OCI-LY1 (cell line): ENCODE measurements at regions not wholly inside any gene's neighbourhood (a gene's known extent, or its start where the extent isn't known, plus 50 kb on each side); places are given as distances from the start of the nearest gene placed in this dataset.
A peak's percentile ranks its signal among the peaks of the same experiment; 100 is the strongest.

Experiments
- H2AFZ ChIP-seq: fragments of 200-600 bp; sonication (generic), shearing (Covaris generic); 2 replicates; pipeline ENCODE4 v1.6.0; 2014; ENCODE audit warnings: antibody characterized with exemption, mild to moderate bottlenecking, low read length
- H3F3A ChIP-seq: fragments of 200-600 bp; sonication (generic), shearing (Covaris generic); 2 replicates; pipeline ENCODE4 v1.6.0; 2014; ENCODE audit warnings: mild to moderate bottlenecking, antibody characterized with exemption, low read length, moderate library complexity; ENCODE audit not compliant: insufficient read depth
- H3K27ac ChIP-seq: fragments of 200-600 bp; sonication (generic); 2 replicates; pipeline ENCODE4 v1.5.1; 2014; ENCODE audit warnings: low read length, mixed run types, mild to moderate bottlenecking, low read depth; ENCODE audit not compliant: poor library complexity, severe bottlenecking
- H3K27me3 ChIP-seq: fragments of 200-600 bp; sonication (generic); 2 replicates; pipeline ENCODE4 v1.6.0; 2014; ENCODE audit warnings: antibody characterized with exemption, mild to moderate bottlenecking, low read length, moderate library complexity; ENCODE audit not compliant: insufficient read depth
- H3K36me3 ChIP-seq: fragments of 200-600 bp; sonication (generic); 2 replicates; pipeline ENCODE4 v1.6.1; 2014; ENCODE audit warnings: mild to moderate bottlenecking, antibody characterized with exemption, low read length, moderate library complexity, mixed read lengths; ENCODE audit not compliant: insufficient read depth
- H3K4me1 ChIP-seq: fragments of 200-600 bp; sonication (generic); 2 replicates; pipeline ENCODE4 v1.5.1; 2014; ENCODE audit warnings: mild to moderate bottlenecking, low read length, moderate library complexity; ENCODE audit not compliant: insufficient read depth, severe bottlenecking
- H3K4me2 ChIP-seq: fragments of 200-600 bp; sonication (generic), shearing (Covaris generic); 2 replicates; pipeline ENCODE4 v1.6.1; 2014; ENCODE audit warnings: low read length
- H3K4me3 ChIP-seq: fragments of 200-600 bp; sonication (generic); 2 replicates; pipeline ENCODE4 v1.5.1; 2014; ENCODE audit warnings: low read length, low read depth, mild to moderate bottlenecking, mixed read lengths; ENCODE audit not compliant: poor library complexity, severe bottlenecking
- H3K79me2 ChIP-seq: fragments of 200-600 bp; shearing (Covaris generic); 2 replicates; pipeline ENCODE4 v1.6.1; 2016; ENCODE audit warnings: mixed run types, low read length, mixed read lengths; ENCODE audit not compliant: insufficient read depth
- H3K9ac ChIP-seq: fragments of 200-600 bp; sonication (generic), shearing (Covaris generic); 2 replicates; pipeline ENCODE4 v1.6.1; 2014; ENCODE audit warnings: mild to moderate bottlenecking, low read length, mixed read lengths
- H3K9me2 ChIP-seq: fragments of 200-600 bp; sonication (generic), shearing (Covaris generic); 2 replicates; pipeline ENCODE4 v1.6.1; 2014; ENCODE audit warnings: low read depth, mild to moderate bottlenecking, low read length, mixed read lengths
- H3K9me3 ChIP-seq: fragments of 200-600 bp; shearing (Covaris generic); 2 replicates; pipeline ENCODE4 v1.6.1; 2014; ENCODE audit warnings: low read length, mixed read lengths
- H4K20me1 ChIP-seq: fragments of 200-600 bp; sonication (generic), shearing (Covaris generic); 2 replicates; pipeline ENCODE4 v1.6.0; 2016; ENCODE audit warnings: mild to moderate bottlenecking, low read length; ENCODE audit not compliant: insufficient read depth
- CTCF ChIP-seq: fragments of 200-600 bp; sonication (generic), shearing (Covaris generic); IDR thresholded peaks from 2 replicates; pipeline ENCODE4 v1.5.1; 2017; ENCODE audit warnings: mild to moderate bottlenecking, antibody characterized with exemption, low read length, moderate library complexity, mixed read lengths
- EZH2 ChIP-seq: fragments of 200-600 bp; sonication (generic), shearing (Covaris generic); IDR thresholded peaks from 2 replicates; pipeline ENCODE4 v1.8.0; 2017; ENCODE audit warnings: borderline replicate concordance, mixed run types, mild to moderate bottlenecking, antibody characterized with exemption, low read length, moderate library complexity, mixed read lengths

GRCh38 chr12:92463171-92463570, 239.6 kb upstream of the PLEKHG7 start:
- no peaks in the 10 kb centered on the region for H4K20me1 ChIP-seq
- H3F3A ChIP-seq = peaks cover 13% of the 10 kb centered on the region; the same call in 1 of the 2 replicates
- H3K9ac ChIP-seq = peak overlapping the region; percentile 88
- H3K9me2 ChIP-seq = no peaks in the 10 kb centered on the region
- H3K27me3 ChIP-seq = no peaks in the 10 kb centered on the region
- no peaks in the 10 kb centered on the region for H3K9me3 ChIP-seq
- no peaks in the 10 kb centered on the region for H3K36me3 ChIP-seq
- H3K27ac ChIP-seq = peak overlapping the region; percentile 99
- no peak overlapping the region for H3K4me3 ChIP-seq
- H3K4me2 ChIP-seq = peak overlapping the region; percentile 80
- no peak overlapping the region for H2AFZ ChIP-seq
- H3K4me1 ChIP-seq = peaks cover 80% of the 10 kb centered on the region
- peaks cover 10% of the 10 kb centered on the region for H3K79me2 ChIP-seq
- TF ChIP-seq CTCF (no peak), EZH2 (no peak)

- no peak for TF ChIP-seq EZH2
- TF ChIP-seq CTCF = no peak
- H3K4me2 ChIP-seq = peak overlapping the region; percentile 80
- H3K36me3 ChIP-seq = no peaks in the 10 kb centered on the region
- peak overlapping the region; percentile 99 for H3K27ac ChIP-seq
- H4K20me1 ChIP-seq = no peaks in the 10 kb centered on the region
- H3K27me3 ChIP-seq = no peaks in the 10 kb centered on the region
- peaks cover 13% of the 10 kb centered on the region; the same call in 1 of the 2 replicates for H3F3A ChIP-seq
- H3K9ac ChIP-seq = peak overlapping the region; percentile 88
- H3K9me2 ChIP-seq = no peaks in the 10 kb centered on the region
- H3K9me3 ChIP-seq = no peaks in the 10 kb centered on the region
- no peak overlapping the region for H3K4me3 ChIP-seq
- H3K4me1 ChIP-seq = peaks cover 80% of the 10 kb centered on the region
- H3K79me2 ChIP-seq = peaks cover 4% of the 10 kb centered on the region; the same call in 1 of the 2 replicates
- H2AFZ ChIP-seq = no peak overlapping the region
Observed at GRCh38 chr12:92462527-92462926, 240.3 kb upstream of the PLEKHG7 start.

GRCh38 chr12:92462049-92462448, 240.7 kb upstream of the PLEKHG7 start:
- no peaks in the 10 kb centered on the region for H3K36me3 ChIP-seq
- H3K9me3 ChIP-seq = no peaks in the 10 kb centered on the region
- H3K4me2 ChIP-seq = peak overlapping the region; percentile 80
- peaks cover 80% of the 10 kb centered on the region for H3K4me1 ChIP-seq
- no peaks in the 10 kb centered on the region for H3K27me3 ChIP-seq
- peak overlapping the region; percentile 88 for H3K9ac ChIP-seq
- H4K20me1 ChIP-seq = no peaks in the 10 kb centered on the region
- TF ChIP-seq EZH2 (no peak), CTCF (no peak)
- no peaks in the 10 kb centered on the region for H3K9me2 ChIP-seq
- no peaks in the 10 kb centered on the region for H3K79me2 ChIP-seq
- H2AFZ ChIP-seq = no peak overlapping the region
- no peak overlapping the region for H3K4me3 ChIP-seq
- peaks cover 13% of the 10 kb centered on the region; the same call in 1 of the 2 replicates for H3F3A ChIP-seq
- peak overlapping the region; percentile 99 for H3K27ac ChIP-seq
